ENCODE measurements at regions not wholly inside any gene's neighbourhood (a gene's known extent, or its start where the extent isn't known, plus 50 kb on each side); places are given as distances from the start of the nearest gene placed in this dataset.

GRCh38 chr13:78979349-78979748, 320.4 kb upstream of the OBI1 start:
- DNase-seq (ENCODE audit: low read depth in 3 of 3), result no peak

DNA sequence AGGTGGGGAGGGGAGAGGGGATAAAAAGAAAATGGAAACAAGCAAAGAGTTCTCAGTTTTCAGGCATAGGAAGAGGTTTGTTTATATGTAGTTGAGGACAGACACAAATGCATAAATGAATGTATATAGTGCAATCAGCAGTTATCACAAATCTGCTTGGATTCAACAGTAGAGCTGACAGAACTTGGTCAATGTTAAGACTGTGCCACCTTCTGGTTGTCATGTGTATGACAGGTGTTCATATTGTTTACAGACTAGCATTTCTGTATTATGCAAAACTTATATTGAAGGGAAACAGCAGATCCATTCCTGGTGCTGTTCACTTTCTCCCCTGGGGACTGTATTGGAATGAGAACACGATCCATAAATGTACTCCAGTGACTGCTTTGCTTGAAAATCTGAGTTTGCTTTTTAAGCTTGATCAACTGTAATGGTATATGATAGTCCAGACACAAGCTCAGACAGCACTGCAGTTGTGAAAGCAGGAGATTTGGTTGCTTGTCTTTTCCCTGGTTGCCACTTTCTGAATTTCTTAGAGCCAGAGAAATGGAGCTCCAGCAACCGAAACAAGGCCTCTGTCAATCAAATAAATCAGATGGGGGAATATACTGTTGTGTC, 319.5 kb upstream of the OBI1 start:
- DNase-seq (ENCODE audit: low read depth in 3 of 3), result peak in 1 of 3 donors; percentile 32

GRCh38 chr13:78977311-78977710, 318.4 kb upstream of the OBI1 start:
- no peak for DNase-seq (ENCODE audit: low read depth in 3 of 3)

GRCh38 chr13:78976696-78977095, 317.7 kb upstream of the OBI1 start:
- DNase-seq (ENCODE audit: low read depth in 3 of 3), result no peak

DNA sequence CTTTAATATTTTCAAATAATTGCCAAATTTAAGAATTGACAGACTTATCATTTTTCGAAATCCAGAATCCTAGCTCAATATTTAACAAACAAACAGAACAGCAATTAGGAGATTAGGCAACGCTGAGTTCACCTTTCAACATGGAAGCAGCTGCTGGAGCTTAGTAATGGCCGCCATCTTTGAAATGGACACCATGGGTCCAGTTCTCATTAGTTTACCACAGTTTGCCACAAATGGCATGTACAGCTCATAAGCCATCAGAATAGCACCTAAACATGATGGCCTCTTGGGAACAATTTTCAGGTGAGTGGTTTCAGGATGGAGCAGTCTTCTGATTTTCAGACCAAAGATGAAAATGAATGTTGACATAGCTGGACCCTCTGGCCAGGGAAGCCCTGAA, 313.6 kb upstream of the OBI1 start:
- DNase-seq (ENCODE audit: low read depth in 3 of 3), result no peak

DNA sequence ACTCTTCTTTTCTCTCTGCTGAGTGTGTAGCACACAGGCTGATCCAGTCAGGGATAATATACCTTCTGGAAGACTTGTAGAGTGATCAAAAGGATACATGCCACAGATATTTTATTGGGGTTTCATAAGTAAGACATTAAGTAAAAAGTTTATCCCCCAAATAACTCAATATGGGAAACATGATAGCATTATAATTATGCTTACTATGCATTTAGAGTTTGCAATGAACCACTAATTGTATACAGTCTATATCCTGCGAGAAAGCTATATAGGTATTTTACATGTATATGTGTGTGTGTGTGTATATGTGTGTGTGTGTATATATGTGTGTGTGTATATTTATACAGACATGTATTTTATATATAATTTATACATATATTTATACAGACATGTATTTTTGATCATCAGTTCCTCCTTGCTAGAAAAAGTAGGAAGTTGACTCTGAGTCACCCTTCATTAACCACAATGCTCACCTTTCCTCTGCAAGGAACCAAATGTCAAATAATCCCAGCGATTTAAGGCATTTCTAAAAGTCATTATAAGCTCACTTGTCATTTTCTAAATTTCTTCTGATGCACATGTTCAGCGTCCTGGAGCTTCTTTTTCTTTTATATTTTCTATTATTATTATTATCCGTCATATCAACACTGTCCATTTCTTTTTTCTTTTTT, 312.5 kb upstream of the OBI1 start:
- DNase-seq (ENCODE audit: low read depth in 3 of 3), result no peak

DNA sequence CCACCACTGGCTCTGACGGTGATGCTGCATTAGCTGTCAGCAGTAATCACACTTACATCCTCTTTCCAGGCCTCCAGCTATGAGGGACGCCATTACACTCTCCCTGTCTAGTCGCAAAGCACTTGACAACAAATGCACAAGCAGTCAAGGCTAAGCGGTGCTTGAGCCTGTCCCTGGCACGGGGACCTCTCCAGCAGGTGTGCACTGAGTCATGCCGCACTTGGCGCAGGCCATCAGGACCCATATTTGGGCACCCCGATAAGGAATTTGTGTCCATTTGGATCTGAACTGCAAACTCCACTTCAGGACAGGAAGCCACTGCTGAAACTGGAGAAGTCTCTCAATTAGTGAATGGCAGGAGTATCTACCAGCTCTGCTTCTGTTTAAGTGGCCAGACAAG, 301.9 kb upstream of the OBI1 start:
- no peak for DNase-seq (ENCODE audit: low read depth in 3 of 3)

- DNase-seq (ENCODE audit: low read depth in 3 of 3), result no peak
Measured at GRCh38 chr13:78958006-78958405, 299.1 kb upstream of the OBI1 start.

DNA sequence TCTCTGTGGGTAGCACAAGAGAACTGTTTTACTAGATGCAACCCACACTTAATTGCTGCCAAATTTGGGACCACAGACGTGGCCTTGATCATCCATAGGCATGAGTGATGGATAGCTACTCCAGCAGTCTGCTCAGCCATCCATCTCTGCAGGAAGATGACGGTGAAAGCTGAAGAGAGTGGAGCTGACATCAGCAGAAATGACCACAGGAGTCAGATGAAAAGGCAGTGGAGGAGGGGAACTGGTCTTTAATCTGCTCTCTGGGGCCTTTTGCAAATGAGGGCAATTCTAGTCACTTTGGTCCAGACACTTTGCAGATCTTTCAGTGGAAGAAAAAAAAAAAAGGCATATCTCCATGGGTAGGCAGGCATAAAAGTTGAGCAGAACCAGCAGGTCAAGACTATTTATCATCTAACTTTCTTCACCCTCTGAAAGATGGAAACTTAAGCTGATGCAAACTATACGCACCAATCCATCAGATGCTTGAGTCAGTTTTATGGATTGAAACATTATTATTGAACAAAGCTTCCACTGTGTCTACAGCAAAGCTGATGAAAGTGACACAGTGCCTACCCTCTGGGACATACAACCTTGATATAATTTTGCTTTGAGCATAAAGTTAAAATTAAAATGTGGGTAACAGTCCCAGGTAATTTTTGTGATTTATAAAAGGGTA, 281.6 kb upstream of the OBI1 start:
- DNase-seq (ENCODE audit: low read depth in 3 of 3), result no peak

GRCh38 chr13:78934336-78934735, 275.4 kb upstream of the OBI1 start:
- no peak for DNase-seq (ENCODE audit: low read depth in 3 of 3)

DNA sequence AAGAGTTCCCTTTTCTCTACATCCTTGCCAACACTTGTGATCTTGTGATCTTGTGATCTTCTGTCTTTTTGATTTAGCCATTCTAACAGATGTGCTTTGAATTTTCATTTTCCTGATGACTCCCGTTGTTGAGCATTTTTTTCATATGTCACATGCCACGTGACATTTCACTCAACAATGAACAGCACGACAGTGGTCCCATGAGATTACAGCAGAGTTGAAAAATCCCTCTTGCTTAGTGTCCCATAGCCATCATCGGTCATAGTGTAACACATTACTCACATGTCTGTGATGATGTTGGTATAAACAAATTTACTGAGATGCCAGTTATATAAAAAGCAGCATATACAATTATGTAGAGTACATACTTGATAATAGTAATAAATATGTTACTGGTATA, 256.1 kb upstream of the OBI1 start:
- DNase-seq (ENCODE audit: low read depth in 3 of 3), result no peak

DNA sequence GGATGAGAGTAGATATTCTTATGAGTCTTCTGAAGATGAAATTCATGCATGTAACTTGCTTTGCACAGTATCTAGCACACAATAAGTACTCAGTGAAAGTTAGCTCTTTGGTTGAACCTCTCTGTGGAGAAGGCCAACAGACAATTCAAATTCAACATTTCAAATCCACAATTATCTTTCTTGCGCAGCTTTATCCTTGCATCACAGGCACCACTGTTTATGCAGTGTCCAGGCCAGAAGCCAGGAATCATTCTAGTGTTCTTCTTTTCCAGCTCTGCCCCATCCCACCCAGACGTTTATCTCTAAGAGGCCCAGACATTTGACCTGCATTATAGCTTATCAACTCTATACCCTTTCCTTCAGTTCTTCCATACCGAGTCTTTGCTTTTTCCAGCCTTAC, 254.7 kb upstream of the OBI1 start:
- DNase-seq (ENCODE audit: low read depth in 3 of 3), result no peak

DNA sequence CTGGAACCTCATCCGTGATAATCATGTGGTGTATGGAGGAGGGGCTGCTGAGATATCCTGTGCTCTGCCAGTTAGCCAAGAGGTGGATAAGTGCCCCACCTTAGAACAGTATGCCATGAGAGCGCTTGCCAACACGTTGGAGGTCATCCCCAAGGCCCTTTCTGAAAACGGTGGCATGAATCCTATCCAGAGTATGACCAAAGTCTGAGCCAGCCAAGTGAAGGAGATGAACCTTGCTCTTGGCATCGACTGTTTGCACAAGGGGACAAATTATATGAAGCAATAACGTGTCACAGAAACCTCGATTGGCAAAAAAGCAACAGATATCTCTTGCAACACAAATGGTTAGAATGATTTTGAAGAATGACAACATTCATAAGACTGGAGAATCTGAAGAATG, 251.2 kb upstream of the OBI1 start:
- no peak for DNase-seq (ENCODE audit: low read depth in 3 of 3)

- no peak for DNase-seq (ENCODE audit: low read depth in 3 of 3)
Measured at GRCh38 chr13:78909276-78909675, 250.3 kb upstream of the OBI1 start.

DNA sequence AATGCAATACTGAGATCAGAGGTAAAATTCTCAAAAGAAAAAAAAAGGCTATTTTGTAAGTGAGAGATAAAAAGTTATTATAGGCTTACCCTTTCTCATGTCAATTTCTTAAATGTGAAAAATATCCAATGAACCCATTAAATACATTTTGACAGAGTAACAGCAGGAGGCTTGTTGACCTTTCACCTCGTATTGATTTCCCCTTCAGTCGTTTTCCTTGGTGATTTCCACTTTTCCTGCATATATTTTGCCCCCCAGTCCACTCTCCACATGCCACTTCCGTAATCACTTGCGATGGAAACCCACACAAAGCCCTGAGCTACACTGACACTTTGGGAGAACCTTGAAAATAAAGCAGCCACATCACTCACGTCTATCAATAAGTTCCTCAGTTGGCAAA, 248.1 kb upstream of the OBI1 start:
- no peak for DNase-seq (ENCODE audit: low read depth in 3 of 3)

GRCh38 chr13:78897200-78897599, 238.2 kb upstream of the OBI1 start:
- no peak for DNase-seq (ENCODE audit: low read depth in 3 of 3)

GRCh38 chr13:78884571-78884970, 225.6 kb upstream of the OBI1 start:
- no peak for DNase-seq (ENCODE audit: low read depth in 3 of 3)

- DNase-seq (ENCODE audit: low read depth in 3 of 3), result no peak
Measured at GRCh38 chr13:78881751-78882150, 222.8 kb upstream of the OBI1 start.

DNA sequence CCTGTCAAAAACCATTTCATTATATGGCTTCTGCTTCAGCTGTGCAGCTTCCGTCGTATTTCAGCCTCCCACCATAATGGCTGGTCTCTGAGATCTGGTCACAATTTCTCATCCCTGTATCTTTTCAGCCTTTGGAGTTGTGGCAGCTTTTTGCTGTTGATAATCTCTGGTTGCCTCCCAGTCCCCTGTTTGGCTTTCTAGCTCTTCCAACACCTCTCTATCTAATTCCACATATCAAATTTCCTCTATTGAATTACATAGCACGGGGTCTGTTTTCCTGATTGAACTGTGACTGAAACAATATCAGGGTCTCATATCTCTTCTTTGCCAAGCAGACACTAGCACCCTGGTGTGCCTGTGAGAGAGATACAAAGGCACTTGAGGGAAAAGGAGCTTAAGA, 222.1 kb upstream of the OBI1 start:
- DNase-seq (ENCODE audit: low read depth in 3 of 3), result no peak

GRCh38 chr13:78876915-78877549, 218.1 kb upstream of the OBI1 start:
- DNase-seq (ENCODE audit: low read depth in 3 of 3), result no peak

- DNase-seq (ENCODE audit: low read depth in 3 of 3), result no peak
Measured at GRCh38 chr13:78875792-78876580, 217.0 kb upstream of the OBI1 start.

DNA sequence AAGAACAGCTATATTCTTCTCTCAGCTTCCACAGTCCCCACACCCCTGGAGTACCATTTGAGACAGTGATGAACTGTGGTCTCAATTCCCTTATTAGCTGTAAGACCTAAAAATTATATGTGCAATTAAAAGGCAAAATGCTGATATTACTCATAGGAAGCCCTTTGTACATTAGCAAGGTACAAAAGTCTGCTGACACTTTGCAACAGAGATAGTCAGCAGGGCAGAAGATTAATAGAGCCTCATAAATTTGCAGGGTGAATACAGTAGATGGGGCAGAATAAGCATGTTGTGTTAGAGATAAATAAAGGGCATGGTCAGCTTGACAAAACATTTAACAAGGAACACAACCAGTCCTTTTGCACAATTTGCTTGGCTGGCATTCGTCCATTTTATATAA, 210.0 kb upstream of the OBI1 start:
- DNase-seq (ENCODE audit: low read depth in 3 of 3), result no peak
